HEK293 (cell line): ENCODE measurements at regions not wholly inside any gene's neighbourhood (a gene's known extent, or its start where the extent isn't known, plus 50 kb on each side); places are given as distances from the start of the nearest gene placed in this dataset.

Source experiments
- CTCF ChIA-PET: fragments of 350-600 bp; formaldehyde crosslinking; extraction: SDS; loops from one replicate; lab custom pipeline; 2021; ENCODE audit warnings: antibody characterized with exemption; lab: Yijun Ruan, JAX
- POLR2A ChIA-PET: fragments of 300-600 bp; formaldehyde crosslinking; extraction: SDS; loops from one replicate; lab custom pipeline; 2020; ENCODE audit warnings: antibody characterized with exemption, inconsistent platforms; lab: Yijun Ruan, JAX
- H3K27ac ChIP-seq: fragments of 200-500 bp; sonication (Bioruptor generic); 2 replicates; pipeline ENCODE4 v1.5.1; 2014; ENCODE audit warnings: low read depth, low read length, control low read depth, inconsistent platforms; ENCODE audit errors: extremely low read depth
- H3K36me3 ChIP-seq, 2 experiments: fragments of 200-500 bp in 1 of 2; sonication (Bioruptor generic) in 1 of 2; 1 replicate in 1 of 2; 2 replicates in 1 of 2; pipeline ENCODE4 v1.5.1; 2014 to 2017; ENCODE audit warnings: inconsistent platforms in 2 of 2, low read length in 2 of 2; ENCODE audit not compliant: control insufficient read depth in 2 of 2, insufficient read depth in 1 of 2
- H3K4me1 ChIP-seq: fragments of 200-500 bp; sonication (Bioruptor generic); 2 replicates; pipeline ENCODE4 v1.5.1; 2014; ENCODE audit warnings: mild to moderate bottlenecking, low read length, inconsistent platforms; ENCODE audit not compliant: control insufficient read depth, insufficient read depth
- H3K4me3 ChIP-seq: 2 replicates; pipeline ENCODE4 v1.5.1; 2011; ENCODE audit warnings: low read depth, mild to moderate bottlenecking, control low read depth, low read length, moderate library complexity
- H3K9me3 ChIP-seq: fragments of 200-500 bp; sonication (Bioruptor generic); 2 replicates; pipeline ENCODE4 v1.5.1; 2014; ENCODE audit warnings: low read depth, low read length, inconsistent platforms; ENCODE audit not compliant: control insufficient read depth, insufficient read depth
- OSR2 ChIP-seq: fragments of 450-650 bp; formaldehyde crosslinking; IDR thresholded peaks from 2 replicates; pipeline ENCODE4 v1.5.1; 2016; ENCODE audit warnings: missing biosample characterization, missing genetic modification characterization
- PATZ1 ChIP-seq: fragments of 450-650 bp; formaldehyde crosslinking; IDR thresholded peaks from 2 replicates; pipeline ENCODE4 v1.5.1; 2016; ENCODE audit warnings: missing biosample characterization, missing genetic modification characterization
- SCRT2 ChIP-seq: fragments of 450-650 bp; formaldehyde crosslinking; IDR thresholded peaks from 2 replicates; pipeline ENCODE4 v1.5.1; 2016; ENCODE audit warnings: missing biosample characterization, missing genetic modification characterization
- TSHZ1 ChIP-seq: fragments of 450-650 bp; formaldehyde crosslinking; IDR thresholded peaks from 2 replicates; pipeline ENCODE4 v1.5.1; 2016; ENCODE audit warnings: missing biosample characterization, missing genetic modification characterization, borderline replicate concordance
- ZBTB20 ChIP-seq: fragments of 450-650 bp; formaldehyde crosslinking; IDR thresholded peaks from 2 replicates; pipeline ENCODE4 v1.5.1; 2016; ENCODE audit warnings: missing biosample characterization, missing genetic modification characterization
- ZBTB6 ChIP-seq: fragments of 450-650 bp; formaldehyde crosslinking; IDR thresholded peaks from 2 replicates; pipeline ENCODE4 v1.5.1; 2017; ENCODE audit warnings: missing biosample characterization, missing genetic modification characterization
- ZFP41 ChIP-seq: fragments of 450-650 bp; formaldehyde crosslinking; IDR thresholded peaks from 2 replicates; pipeline ENCODE4 v1.5.1; 2016; ENCODE audit warnings: missing biosample characterization, missing genetic modification characterization, borderline replicate concordance
- ZNF138 ChIP-seq: fragments of 450-650 bp; formaldehyde crosslinking; IDR thresholded peaks from 2 replicates; pipeline ENCODE4 v1.5.1; 2016; ENCODE audit warnings: missing biosample characterization, missing genetic modification characterization, borderline replicate concordance
- ZNF26 ChIP-seq: fragments of 450-650 bp; formaldehyde crosslinking; IDR thresholded peaks from 2 replicates; pipeline ENCODE4 v1.5.1; 2016; ENCODE audit warnings: missing biosample characterization, missing genetic modification characterization
- ZNF341 ChIP-seq: fragments of 450-650 bp; formaldehyde crosslinking; IDR thresholded peaks from 2 replicates; pipeline ENCODE4; 2016; ENCODE audit warnings: low read depth, missing biosample characterization, missing genetic modification characterization
- ZNF354C ChIP-seq: fragments of 450-650 bp; formaldehyde crosslinking; IDR thresholded peaks from 2 replicates; pipeline ENCODE4 v1.5.1; 2016; ENCODE audit warnings: missing biosample characterization, missing genetic modification characterization, low read depth, borderline replicate concordance
- ZNF366 ChIP-seq: fragments of 450-650 bp; formaldehyde crosslinking; conservative IDR thresholded peaks from 2 replicates; pipeline ENCODE4 v1.5.1; 2016; ENCODE audit warnings: missing biosample characterization, missing genetic modification characterization
- ZNF404 ChIP-seq: fragments of 450-650 bp; formaldehyde crosslinking; IDR thresholded peaks from 2 replicates; pipeline ENCODE4 v1.5.1; 2017; ENCODE audit warnings: missing biosample characterization, missing genetic modification characterization
- ZNF521 ChIP-seq: fragments of 450-650 bp; formaldehyde crosslinking; IDR thresholded peaks from 2 replicates; pipeline ENCODE4 v1.5.1; 2017; ENCODE audit warnings: missing biosample characterization, mild to moderate bottlenecking, missing genetic modification characterization
- ZNF558 ChIP-seq: fragments of 450-650 bp; formaldehyde crosslinking; IDR thresholded peaks from 2 replicates; pipeline ENCODE4 v1.5.1; 2016; ENCODE audit warnings: missing biosample characterization, missing genetic modification characterization
- ZNF660 ChIP-seq: fragments of 450-650 bp; IDR thresholded peaks from 2 replicates; pipeline ENCODE4 v1.5.1; 2018; ENCODE audit warnings: missing biosample characterization, mild to moderate bottlenecking, missing genetic modification characterization
- ZNF776 ChIP-seq: fragments of 450-650 bp; formaldehyde crosslinking; IDR thresholded peaks from 2 replicates; pipeline ENCODE4 v1.5.0; 2017; ENCODE audit warnings: missing biosample characterization, missing genetic modification characterization, borderline replicate concordance
- ZNF830 ChIP-seq: fragments of 450-650 bp; IDR thresholded peaks from 2 replicates; pipeline ENCODE4 v1.5.0; 2018; ENCODE audit warnings: missing biosample characterization, missing genetic modification characterization, low read depth, mild to moderate bottlenecking, moderate library complexity
- TF ChIP-seq, protein P1 (sequence below): fragments of 450-650 bp; formaldehyde crosslinking; IDR thresholded peaks from 2 replicates; pipeline ENCODE4 v1.5.1; 2017; ENCODE audit warnings: missing biosample characterization, missing genetic modification characterization

DNA sequence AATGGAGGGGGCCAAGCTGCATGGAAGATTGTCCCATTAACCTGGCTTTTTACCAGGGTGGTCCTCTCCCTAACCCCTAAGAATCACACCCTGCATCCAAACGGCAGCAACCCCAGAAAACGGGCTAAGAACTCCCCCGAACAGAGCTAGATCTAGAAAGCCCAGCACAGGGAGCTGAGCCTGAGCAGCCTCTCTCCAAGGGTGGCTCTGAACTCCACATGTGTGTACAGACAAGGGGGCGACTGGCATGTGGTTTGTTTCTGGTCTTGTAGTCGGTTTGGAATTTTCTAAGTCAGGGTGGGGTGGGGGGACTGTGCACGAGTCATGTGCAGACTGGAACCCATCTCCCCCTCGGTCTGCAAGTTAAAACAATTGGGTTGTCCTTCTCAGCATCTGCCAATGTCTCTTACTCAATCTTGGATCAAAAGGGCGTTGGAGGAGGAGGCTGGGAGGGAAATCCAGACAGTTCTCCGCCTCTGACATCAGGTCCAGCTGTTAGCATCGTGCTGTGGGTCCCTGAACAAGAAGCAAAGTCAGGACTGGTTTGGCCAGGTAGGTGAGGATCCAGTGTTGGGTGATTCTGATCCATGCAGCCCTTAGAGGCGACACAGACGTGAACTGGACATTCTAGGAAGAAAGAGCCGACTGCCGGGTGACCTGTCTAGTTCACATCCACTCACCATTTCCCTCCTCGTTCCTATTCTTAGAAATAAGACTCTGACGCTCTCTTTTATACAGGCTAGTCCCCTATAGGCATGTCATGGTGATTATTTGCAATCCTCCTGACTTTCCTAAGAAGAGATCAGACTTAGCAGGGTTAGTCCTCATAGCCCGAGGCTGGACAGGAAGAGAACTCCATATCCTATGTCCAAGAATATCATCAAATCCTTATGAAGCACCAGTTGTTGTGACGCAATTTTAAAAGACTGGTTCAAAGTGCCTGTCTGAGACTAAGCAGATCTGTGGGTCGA, 381.8 kb downstream of the SOX9 start (continued):
- TF ChIP-seq ZNF776 (no peak), ZBTB6 (no peak), ZNF660 (no peak)

DNA sequence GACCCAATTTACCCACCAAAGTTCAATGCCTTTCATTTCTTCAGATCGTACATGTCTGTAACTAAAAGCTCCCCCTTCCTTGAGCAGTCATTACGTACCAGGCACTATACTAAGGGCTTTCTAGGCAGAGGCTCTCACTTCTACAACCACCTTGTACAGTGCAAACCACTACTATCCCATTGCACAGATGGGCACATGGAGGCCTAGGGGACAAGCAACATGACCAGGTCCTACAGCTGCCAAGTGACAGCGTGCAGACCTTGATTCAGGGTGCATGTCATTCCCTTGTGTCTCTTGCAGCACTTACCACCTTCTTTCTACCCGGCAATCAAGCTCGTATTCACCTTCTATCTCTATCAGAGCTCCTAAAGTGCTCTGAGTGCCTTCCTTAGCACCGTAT, 382.7 kb downstream of the SOX9 start:
- H3K4me3 ChIP-seq = no peak overlapping the region
- no peak overlapping the region for H3K27ac ChIP-seq
- no peak for TF ChIP-seq ZNF26 (tag by site-specific recombination)
- no peak for TF ChIP-seq ZFP41 (tag by site-specific recombination)
- no peak for TF ChIP-seq ZNF830
- TF ChIP-seq ZNF366 (tag by site-specific recombination) = no peak
- TF ChIP-seq ZNF521 (tag by site-specific recombination) = no peak
- TF ChIP-seq ZNF404 (tag by site-specific recombination) = no peak
- TF ChIP-seq ZNF660 = no peak
- no peak for TF ChIP-seq ZNF354C (tag by site-specific recombination)
- no peak for TF ChIP-seq ZNF138 (tag by site-specific recombination)
- TF ChIP-seq ZBTB20 (tag by site-specific recombination) = no peak
- no peak for TF ChIP-seq OSR2
- no peak for TF ChIP-seq SCRT2 (tag by site-specific recombination)
- TF ChIP-seq, protein P1, sequence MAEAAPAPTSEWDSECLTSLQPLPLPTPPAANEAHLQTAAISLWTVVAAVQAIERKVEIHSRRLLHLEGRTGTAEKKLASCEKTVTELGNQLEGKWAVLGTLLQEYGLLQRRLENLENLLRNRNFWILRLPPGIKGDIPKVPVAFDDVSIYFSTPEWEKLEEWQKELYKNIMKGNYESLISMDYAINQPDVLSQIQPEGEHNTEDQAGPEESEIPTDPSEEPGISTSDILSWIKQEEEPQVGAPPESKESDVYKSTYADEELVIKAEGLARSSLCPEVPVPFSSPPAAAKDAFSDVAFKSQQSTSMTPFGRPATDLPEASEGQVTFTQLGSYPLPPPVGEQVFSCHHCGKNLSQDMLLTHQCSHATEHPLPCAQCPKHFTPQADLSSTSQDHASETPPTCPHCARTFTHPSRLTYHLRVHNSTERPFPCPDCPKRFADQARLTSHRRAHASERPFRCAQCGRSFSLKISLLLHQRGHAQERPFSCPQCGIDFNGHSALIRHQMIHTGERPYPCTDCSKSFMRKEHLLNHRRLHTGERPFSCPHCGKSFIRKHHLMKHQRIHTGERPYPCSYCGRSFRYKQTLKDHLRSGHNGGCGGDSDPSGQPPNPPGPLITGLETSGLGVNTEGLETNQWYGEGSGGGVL = no peak
- no peak for TF ChIP-seq PATZ1 (tag by site-specific recombination)
- TF ChIP-seq TSHZ1 (tag by site-specific recombination) = no peak
- TF ChIP-seq ZNF558 (tag by site-specific recombination) = no peak
- TF ChIP-seq ZNF341 (tag by site-specific recombination) = no peak
- H3K4me1 ChIP-seq = peaks cover 2% of the 10 kb centered on the region
- no peaks in the 10 kb centered on the region for H3K9me3 ChIP-seq
- POLR2A ChIA-PET = no interaction called here
- H3K36me3 ChIP-seq = no peaks in the 10 kb centered on the region
- CTCF ChIA-PET = interaction anchor here (0.6 kb wide), 1 partner anchor 17 kb away, joined by 6 read pairs; no protein-coding TSS in a partner anchor
